HG03039 (cell line): ENCODE measurements at regions not wholly inside any gene's neighbourhood (a gene's known extent, or its start where the extent isn't known, plus 50 kb on each side); places are given as distances from the start of the nearest gene placed in this dataset.

ENCODE experiments used
- ATAC-seq: cut with Tn5 transposase; IDR thresholded peaks from one replicate; pipeline ENCODE4 v1.9.1; 2021; ENCODE audit warnings: mild to moderate bottlenecking, moderate library complexity; ENCODE audit not compliant: unreplicated experiment

DNA sequence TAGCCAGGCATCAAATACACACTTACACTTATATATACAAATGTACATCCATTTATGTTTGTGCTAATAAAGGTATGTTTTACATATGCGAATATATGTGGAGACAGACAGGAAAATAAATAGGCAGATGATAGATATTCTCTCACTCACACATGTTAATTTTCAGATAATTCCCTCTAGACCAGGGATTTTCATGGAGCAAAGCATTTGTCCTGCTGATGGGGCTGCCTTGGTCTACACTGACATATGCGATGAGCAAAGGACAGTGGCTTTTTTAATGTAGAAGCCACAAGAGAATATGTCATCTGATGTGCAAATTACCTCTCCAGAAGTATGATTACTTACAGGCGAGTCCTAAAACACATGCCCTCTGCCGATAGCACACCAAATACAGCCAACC is 224.5 kb downstream of the VEGFC start:
- no peak for ATAC-seq

DNA sequence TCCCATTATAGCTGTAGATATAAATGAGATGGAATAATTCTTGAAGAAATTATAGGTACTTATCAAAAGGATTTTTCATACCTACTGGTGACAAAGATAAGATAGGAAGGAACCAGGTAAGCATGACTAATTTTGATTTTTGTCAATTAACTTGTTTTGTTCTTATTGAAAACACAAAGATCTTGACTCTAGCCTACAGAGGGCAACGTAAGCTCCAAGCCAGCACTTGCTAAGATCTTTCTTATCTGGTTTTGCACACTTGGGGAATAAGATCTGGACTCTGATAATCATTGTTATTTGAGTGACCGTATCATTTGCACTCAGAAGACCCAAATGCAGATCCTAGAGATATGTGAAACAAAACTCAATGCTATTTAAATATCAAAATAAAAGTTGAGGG is 223.4 kb downstream of the VEGFC start:
- ATAC-seq: no peak

DNA sequence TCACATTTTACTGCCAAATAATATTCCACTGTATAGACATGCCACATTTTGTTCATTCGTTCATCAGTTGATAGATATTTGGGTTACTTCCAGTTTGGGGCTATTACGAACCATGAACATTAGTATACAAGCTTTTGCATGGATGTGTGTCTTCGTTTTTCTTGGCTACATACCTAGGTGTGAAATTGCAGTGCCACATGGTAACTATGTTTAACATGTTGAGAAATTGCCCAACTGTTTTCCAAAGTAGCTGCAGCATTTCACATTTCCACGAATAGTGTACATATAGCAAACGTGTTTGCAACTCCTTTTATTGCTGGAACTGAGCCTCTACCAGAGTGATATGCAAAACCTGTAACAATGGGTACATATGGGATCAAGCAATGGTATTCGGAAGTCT is 221.5 kb downstream of the VEGFC start:
- no peak for ATAC-seq

DNA sequence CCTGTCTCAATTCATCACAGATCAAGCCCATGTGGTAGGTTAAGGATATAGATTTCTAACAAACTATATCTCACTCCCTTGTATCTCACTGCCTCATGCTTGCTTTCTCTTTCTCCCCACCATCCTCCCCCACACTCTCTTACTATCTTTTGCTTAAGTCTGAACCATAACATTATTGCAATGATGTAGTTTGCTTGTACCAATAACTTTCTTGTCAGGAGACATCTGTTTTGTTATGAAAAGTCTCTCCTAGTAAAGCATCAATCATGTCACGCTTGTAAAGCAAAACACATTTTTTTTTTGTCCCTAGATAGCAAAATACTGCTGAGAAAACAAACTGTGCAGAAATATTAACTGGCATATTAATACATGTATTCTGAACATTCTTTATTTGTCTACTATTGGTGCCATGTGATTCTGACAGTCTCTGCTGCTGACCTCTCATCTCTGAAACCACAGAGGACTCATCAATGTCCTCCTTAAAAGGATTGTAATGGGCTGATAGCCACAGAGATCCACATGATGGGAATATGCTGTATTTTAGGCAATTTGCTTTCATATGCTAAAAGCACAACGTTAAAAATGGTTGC is 217.5 kb downstream of the VEGFC start:
- ATAC-seq: no peak

DNA sequence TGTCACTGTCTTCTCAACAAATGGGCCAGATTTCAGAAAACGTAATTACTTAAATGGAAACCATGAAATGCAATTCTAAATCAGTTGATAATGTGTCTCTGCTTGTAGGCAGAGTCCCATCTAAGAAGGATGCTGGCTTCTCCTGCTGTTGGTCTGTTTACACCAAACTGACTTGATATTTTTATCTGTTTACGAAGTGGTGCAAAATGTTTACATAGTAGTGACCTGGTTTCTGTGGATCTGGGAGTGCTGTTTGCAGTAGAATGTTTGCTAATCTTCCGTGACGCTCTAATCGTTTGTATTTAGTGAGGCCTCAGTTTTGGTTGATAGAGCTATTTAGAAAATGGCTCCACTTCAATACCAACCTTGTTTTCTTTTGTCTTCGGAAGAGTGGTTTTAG is 213.5 kb downstream of the VEGFC start:
- ATAC-seq: no peak

DNA sequence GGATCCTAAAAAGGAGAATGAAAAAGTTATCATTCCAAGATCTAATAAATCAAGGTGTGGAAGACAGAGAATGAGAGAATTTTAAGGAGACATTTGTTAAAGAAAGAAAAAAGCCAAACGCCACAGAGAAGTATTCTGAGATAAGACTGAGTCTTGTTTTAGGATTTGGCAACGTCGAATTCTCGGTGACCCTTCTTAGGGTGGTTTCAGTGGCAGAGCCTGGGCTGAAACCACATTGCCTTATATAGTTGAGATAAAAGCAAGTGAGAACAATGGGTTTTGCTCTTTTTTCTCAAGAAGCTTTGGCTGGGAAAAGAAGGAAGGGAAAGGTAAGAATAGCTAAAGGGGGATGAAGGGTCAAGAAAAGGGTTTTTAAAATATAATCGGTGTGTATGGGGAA is 209.4 kb downstream of the VEGFC start:
- no peak for ATAC-seq

DNA sequence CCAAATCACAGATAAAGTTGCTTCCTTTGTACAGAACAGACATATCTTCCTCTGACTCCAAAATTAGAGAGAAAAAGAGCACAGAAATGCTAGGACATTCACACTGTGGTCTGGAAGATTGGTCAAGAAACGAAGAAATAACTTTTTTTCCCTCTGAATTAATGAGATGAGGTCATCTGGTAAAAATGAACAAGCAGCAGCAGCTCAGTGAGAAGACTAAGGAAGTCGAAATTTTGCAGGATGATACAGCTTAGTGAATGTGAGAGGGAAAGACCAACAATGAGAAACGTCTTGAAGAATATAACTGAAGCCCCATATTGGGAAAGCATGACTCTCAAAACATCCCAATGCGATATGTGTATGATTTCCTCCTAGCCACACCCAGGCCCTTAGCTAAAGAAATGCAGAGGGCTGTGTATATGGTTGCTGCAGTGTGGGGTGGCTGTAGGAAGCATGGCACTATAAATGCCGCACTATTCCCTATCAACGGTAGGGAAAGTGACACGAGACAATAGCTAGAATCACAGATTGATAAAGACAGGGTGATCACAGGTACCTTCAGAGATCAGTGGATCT is 208.6 kb downstream of the VEGFC start:
- ATAC-seq: no peak

DNA sequence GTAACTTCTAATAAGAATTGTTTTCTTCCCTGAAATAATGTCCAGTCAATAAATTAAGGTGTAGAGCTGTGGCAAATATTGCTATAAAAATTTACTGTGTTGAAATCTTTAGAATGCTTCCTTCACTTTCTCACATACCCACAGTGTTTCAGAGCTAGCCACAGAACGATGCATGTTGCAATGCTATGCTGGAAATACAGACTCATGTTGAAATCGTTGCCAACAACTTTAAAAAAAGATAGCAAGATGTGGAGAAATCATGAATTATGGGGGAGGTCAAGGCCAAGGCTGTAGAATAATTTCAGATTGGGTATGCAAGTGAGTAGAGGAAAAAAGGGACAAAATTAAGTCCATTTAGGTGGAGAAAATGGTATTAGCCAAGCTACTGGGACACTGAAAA is 204.8 kb downstream of the VEGFC start:
- ATAC-seq: no peak

DNA sequence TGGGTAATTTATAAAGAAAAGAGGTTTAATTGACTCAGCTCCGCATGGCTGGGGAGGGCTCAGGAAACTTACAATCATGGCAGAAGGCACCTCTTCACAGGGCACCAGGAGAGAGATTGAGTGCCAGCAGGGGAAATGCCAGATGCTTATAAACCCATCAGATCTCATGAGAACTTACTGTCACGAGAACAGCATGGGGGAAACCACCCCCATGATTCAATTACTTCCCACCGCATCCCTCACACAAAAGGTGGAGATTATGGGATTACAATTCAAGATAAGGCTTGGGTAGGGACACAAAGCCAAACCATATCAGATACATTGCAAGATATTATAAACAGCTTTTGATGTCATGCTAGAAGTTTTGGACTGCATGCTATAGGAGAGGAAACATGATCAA is 204.3 kb downstream of the VEGFC start:
- no peak for ATAC-seq

DNA sequence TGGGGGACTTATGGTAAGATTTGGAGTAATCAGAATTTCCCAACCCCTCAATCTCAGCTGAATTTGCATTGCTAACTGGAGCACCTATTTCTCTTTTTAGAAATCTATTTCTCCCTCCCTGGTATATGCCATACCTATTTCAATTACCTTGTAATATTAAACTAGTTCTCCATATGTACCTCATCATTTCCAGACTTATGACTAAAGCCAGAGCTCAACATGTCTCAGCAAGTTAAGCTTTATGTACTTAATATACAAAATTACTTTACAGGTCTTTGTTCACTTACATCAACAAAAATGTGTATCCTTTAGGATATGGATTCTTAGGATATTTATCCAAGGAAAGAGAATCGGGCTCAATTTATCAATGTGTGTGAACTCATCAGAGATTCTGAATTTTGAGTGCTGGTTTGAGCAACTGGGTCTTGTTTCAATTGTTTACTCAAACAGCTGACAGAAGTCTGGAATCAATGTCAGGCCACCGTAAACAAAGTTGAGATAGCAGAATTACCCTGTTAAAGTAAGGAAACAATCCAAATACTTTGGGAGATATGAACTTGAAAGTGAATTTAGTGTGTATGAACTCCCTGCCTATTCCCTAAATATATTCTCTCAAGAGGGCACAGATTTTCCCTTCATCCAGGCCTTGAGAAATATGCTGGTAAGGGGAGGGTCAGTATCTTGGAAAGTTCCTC is 199.6 kb downstream of the VEGFC start:
- no peak for ATAC-seq

DNA sequence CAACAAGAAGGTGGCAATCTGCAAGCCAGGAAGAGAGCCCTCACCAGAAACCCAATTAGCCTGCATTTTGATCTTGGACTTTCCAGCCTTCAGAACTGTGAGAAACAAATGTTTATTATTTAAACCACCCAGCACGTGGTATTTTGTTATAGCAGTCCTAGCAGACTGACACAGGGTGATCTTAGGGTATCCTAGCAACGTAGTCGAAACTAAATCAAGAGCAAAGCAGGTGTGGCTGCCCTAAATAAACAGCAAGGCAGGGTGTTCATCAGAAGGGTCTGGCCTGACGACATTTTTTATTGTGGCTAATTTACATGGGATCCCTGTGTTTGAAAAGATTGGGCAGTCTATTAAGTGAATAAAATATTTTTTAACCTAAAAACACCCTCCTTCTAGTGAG is 198.8 kb downstream of the VEGFC start:
- no peak for ATAC-seq

DNA sequence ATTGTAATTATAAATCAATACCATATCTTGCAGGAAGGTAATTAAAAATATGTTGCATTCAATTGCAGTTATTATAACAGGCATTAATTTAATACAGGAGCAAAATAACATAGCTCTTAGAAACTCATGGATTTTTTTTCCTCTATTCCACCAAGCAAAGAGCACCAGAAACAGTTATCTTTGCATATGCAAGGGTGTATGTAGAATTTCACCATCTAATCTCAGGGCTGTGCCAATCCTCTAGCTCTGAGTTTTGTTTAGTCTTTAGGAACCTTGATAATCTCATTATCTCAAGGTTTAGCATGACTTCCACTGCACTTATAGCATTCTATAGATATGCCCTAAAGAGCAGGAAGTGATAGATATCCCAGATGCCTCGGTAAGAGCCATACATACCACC is 197.5 kb downstream of the VEGFC start:
- no peak for ATAC-seq

DNA sequence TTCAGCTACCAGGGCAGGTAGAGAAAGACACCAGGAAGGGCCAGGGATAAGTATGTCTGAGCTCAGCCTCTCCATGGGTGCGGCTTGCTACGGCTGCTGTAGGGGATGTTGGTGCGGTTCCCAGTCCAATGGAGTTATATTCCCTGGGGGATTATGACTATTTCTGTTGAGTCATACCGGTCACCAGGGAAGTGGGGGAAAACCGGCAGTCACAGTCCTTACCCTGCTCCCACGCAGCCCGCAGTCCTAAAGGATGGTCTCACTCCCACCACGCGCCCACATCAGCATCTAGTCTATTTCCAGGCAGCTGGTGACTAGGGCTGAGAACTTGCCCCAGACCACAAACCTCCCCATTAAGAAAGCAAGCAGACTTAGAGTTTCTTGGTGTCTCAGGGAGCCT is 191.6 kb downstream of the VEGFC start:
- no peak for ATAC-seq

DNA sequence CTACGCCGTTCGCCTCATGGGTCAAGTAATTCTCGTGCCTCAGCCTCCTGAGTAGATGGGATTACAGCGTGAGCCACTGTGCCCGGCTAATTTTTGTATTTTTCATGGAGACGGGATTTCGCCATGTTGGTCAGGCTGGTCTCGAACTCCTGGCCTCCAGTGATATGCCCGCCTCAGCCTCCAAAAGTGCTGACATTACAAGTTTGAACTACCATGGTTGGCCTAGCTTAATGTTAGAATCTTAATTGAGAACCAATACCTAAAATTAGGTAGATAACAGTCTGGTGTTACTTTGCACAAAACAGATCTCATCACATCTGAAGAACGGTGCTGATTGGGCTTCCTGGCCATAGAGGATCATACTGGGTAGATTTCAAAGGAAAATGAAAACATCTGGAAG is 184.9 kb downstream of the VEGFC start:
- no peak for ATAC-seq

DNA sequence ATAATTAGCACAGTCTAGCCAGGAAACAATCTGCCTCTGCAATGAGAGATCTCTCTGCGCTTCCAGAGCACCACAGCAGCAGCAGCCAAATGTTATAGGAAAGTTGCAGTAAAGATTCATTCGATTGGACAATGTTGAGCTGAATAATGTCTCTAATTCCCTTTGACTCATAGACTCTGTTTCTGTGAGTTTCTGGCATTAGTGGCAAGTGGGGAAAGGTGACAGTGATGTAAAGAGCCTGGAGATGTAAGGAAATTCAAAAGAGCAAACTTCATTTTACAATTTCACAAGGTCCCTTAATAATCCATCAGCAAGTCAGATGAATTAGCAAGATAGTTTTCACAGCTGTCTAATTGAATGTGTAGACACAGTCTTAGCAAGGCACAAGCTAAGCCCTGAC is 184.4 kb downstream of the VEGFC start:
- no peak for ATAC-seq

DNA sequence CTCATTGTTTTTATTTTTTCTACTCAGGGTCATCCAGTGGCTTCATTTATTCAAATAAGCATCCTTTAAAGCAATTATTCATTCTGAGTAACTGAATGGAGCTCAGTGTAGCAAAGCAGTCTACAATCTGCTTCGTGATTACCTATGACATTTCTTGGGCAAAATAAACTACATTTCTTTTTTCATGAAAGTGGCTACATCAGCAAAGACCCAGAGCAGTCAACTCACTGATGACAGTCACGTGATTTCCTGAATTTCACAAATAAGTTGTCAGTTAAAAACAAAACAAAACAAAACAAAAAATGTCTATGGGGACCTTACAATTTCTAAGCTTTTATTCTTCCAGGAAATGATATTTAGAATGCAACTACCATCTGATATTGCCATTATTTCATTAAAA is 182.1 kb downstream of the VEGFC start:
- ATAC-seq: no peak

DNA sequence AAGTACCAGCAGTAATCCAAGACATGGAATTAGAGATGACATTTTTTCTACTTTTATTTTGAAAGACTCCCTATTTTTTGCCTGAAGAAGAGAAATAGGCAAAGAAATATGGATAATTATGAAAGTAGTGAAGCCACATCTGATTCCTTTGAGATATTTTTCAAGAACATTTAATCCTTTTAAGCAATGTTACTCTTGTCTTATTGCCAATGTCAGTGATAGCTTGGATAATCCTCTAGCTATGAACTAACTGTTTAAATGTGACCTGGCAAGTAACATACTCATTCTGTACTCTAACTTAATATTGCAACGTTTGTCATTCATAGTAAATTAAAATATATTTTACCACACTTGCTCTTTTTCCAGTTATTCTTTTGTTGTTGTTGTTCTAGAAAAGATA is 181.3 kb downstream of the VEGFC start:
- ATAC-seq: no peak

DNA sequence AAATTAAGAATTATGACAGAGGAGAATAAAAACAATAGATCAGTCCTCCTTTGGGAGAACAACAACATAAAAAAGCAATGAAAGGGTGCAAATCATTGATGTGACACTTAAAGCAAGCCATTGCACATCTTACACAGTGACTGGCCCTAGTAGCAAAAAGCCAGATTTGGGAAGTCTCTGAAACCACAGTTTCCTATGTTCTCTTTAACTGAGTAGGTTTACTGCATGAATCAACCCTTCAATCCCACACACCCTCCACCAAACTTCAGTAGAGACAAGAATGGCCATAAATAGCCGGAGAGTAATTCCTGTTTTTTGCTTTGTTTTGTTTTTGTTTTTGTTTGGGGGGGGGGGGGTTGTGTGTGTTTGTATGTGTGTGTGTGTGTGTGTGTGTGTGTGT is 180.8 kb downstream of the VEGFC start:
- ATAC-seq: no peak

DNA sequence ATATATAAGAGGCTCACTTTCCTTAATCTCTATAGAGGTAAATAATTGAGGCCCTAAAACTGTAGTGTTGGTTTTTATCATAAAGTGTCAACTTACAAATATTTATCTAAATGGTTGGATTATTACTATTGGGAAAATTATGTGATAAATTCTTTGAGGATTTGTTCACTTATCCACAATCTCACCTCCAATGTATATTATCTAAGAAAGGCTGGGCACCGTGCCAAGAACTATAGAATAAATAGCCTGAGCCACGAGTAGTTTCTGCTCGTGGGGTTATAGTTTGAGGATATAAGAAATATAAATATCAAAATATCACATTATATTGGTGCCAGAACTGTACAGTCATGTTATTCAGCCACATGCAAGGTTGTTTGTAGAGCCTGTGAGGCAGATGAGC is 177.9 kb downstream of the VEGFC start:
- ATAC-seq: no peak

DNA sequence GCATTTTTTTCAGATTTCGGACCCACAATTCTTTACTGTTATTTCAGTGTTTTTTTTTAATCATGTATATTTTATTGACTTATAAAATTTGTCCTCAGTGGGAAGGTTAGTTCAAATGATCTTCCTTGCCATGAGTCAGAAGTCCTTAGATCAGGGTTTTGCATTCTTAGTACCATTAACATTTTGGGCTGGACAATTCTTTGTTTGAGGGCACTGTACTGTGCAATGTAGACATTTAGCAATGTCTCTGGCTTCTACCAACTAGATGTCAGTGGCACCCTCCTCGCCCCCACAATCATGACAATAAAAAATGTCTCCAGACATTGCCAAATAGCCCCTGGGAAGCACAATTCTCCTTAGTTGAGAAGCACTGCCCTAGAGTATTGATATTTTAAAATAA is 176.6 kb downstream of the VEGFC start:
- no peak for ATAC-seq

DNA sequence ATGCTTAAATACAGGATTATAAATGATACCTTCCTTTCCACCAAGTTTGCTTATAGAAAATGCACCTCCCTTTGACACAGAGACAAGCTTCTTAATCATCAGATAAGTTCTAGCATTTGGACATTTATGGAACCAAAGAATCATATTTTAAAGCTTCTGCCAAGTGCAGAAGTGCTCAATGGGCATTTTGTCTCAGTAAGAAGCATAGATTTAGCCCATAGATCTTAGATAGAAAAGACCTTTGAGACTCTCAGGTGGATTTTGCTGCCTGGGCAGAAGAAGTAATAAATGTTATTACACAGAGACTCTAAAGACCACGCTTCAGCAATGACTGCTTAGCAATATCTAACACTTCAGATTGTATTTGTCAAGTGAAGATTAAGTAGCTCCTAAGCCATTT is 174.6 kb downstream of the VEGFC start:
- no peak for ATAC-seq

DNA sequence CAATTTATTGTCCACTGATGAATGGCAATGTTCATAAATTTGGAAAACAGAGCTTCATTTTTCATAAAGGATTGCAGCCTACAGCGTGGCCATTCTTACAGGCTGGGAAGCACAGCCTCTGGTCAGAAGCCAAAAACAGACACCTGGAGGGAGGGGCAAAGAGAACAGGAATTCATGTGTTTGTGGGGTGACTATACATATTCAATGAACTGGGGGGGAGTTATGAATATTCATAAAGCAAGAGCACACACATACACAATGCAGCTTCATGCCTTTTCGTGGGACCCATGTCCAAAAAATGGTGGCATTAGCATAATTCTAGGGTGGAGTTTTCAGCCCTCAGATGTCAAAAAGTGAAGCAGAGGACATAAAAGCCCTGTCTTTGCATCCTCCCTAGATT is 173.3 kb downstream of the VEGFC start:
- ATAC-seq: no peak
